Left kidney (tissue), 1 donor: ENCODE measurements at regions not wholly inside any gene's neighbourhood (a gene's known extent, or its start where the extent isn't known, plus 50 kb on each side); places are given as distances from the start of the nearest gene placed in this dataset.
A peak's percentile ranks its signal among the peaks of the same experiment; 100 is the strongest.

Experiments used
- DNase-seq: peaks from one replicate; pipeline ENCODE4 v3.0.0-alpha.2; 2013

GRCh38 chr5:166329149-166329800 lies 1962.2 kb upstream of the WWC1 start:
- DNase-seq: peak; percentile 31

GRCh38 chr5:166330036-166330435 lies 1961.4 kb upstream of the WWC1 start:
- DNase-seq: no peak

GRCh38 chr5:166331521-166331920 lies 1959.9 kb upstream of the WWC1 start:
- DNase-seq: no peak

- DNase-seq: no peak
Measured at GRCh38 chr5:166338801-166339200, 1952.6 kb upstream of the WWC1 start.

GRCh38 chr5:166340039-166340438 lies 1951.4 kb upstream of the WWC1 start:
- no peak for DNase-seq

DNA sequence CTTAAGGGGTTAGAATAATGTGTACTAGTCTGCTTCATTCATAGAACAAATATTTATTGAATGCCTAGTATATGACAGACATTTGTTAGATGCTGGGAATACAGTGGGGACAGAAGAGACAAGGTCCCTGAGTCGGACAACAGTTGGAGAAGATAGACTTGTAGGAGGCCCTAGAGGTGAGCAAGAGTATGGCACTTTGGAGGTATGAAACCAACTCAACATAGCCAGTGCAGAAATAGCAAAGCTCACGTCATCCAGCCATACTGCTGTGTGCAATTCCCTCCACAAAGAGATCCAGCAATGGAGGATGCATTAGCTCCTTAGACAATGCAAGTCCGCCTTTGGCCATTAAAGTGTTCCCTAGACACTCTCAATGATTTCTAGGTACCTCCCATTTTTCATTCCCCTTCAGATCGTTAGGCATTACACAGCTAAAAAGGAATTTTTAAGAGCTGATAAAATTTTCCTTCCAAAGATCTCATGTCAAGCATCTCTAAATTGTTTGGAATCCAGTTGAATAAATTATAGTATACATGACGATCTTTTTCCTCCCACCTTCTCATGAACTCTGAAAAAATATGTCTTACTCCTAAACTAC lies 1949.6 kb upstream of the WWC1 start:
- DNase-seq: no peak

- DNase-seq: no peak
Measured at GRCh38 chr5:166342402-166342801, 1949.0 kb upstream of the WWC1 start.

GRCh38 chr5:166346726-166347374 lies 1944.6 kb upstream of the WWC1 start:
- peak; percentile 70 for DNase-seq

DNA sequence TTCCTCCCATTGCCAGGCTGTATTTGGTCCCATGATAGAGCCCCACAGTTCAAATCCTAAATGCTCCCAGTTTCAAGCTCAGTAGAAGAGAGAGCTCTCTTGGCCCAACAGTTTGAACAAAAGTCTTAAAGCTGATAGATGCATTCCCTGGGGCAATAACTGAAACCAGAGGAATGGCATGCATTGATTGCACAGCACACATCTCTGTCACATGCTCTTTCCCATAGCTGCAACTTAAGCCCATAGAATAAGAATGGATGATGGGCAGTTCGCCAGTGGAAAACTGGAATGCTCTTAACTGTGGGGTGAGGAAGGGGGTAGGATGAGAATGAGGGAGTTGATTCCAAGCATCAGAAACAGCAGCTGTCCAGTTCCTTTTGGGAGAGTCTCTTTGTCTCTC lies 1942.4 kb upstream of the WWC1 start:
- no peak for DNase-seq

DNA sequence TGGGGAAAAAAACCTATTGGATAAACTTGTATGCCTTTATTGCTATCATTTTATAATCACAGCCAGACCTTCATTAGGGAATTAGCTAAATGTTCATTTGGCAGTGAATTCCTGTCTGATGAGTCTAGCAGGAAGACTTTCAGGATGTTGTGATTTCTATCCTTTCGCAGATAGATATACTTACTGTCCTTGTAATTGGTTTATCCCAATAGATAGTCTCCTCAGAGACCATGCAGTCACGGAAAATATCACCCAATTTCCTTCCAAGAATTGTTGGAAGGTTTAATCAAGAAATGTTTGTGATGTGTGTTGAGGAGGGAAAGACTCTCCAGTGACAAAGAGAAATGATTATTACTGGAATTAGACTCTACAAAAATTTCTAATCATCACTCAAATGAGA lies 1937.9 kb upstream of the WWC1 start:
- DNase-seq: no peak

GRCh38 chr5:166354332-166354731 lies 1937.1 kb upstream of the WWC1 start:
- DNase-seq: no peak

DNA sequence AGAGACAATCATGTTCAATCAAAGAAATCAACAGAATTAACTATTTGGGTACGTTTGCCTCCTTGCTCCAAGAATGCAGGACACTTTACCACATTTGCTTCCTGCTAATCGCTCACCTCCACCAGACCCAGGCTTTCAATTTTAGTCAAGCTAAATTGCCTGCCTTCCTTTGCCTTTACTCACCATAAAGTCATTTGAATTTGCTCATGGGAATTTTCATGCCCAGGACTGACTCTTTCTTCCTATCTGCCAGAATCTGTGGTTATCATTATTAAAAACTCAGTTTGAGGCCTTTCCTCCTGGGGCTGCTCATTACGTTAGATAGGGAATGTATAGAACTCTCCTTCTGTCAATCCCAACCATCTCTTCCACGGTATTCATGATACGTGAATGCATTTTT lies 1935.3 kb upstream of the WWC1 start:
- DNase-seq: no peak

- no peak for DNase-seq
Measured at GRCh38 chr5:166358127-166358830, 1933.2 kb upstream of the WWC1 start.

GRCh38 chr5:166363087-166363760 lies 1928.2 kb upstream of the WWC1 start:
- DNase-seq: no peak

GRCh38 chr5:166365164-166365563 lies 1926.3 kb upstream of the WWC1 start:
- no peak for DNase-seq

- no peak for DNase-seq
Measured at GRCh38 chr5:166367391-166367790, 1924.1 kb upstream of the WWC1 start.

GRCh38 chr5:166369346-166369745 lies 1922.1 kb upstream of the WWC1 start:
- DNase-seq: no peak

- DNase-seq: no peak
Measured at GRCh38 chr5:166369807-166370206, 1921.6 kb upstream of the WWC1 start.

- DNase-seq: no peak
Measured at GRCh38 chr5:166370928-166371690, 1920.3 kb upstream of the WWC1 start.

GRCh38 chr5:166373817-166374216 lies 1917.6 kb upstream of the WWC1 start:
- DNase-seq: no peak

GRCh38 chr5:166377756-166378155 lies 1913.7 kb upstream of the WWC1 start:
- DNase-seq: no peak

DNA sequence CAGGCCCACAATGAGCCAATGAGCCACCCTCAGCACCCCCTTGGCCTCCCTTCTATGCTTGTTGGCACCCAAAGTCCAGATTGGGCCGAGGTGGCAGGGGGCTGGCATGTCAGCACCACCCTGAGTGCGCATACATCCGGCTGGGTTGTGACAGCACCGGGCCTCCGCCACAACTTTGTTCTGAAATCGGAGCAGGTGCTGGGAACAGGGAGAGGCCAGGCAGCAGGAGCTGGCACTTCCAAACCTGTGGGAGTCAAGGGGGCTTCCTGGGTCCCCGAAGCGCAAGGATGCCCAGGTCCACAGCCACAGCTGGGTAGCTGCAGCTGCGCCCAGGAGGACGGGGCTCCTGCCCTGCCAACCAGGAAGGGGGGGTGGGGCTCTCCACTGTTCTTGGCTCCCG lies 1911.9 kb upstream of the WWC1 start:
- DNase-seq: no peak
